CD4-positive, alpha-beta memory T cell (primary cell): ENCODE measurements at regions not wholly inside any gene's neighbourhood (a gene's known extent, or its start where the extent isn't known, plus 50 kb on each side); places are given as distances from the start of the nearest gene placed in this dataset.

Source experiments
- CTCF ChIA-PET: fragments of 350-600 bp; sonication (Branson Sonifier 250); formaldehyde crosslinking; loops from one replicate; lab custom pipeline; 2021; ENCODE audit warnings: inconsistent platforms; ENCODE audit not compliant: partially characterized antibody; lab: Charles Lee
- POLR2A ChIA-PET: fragments of 350-600 bp; sonication (Branson Sonifier 250); formaldehyde crosslinking; loops from one replicate; lab custom pipeline; 2021; ENCODE audit not compliant: partially characterized antibody; lab: Charles Lee
- DNase-seq, 5 donors: peaks; one replicate each; pipeline versions ENCODE4 v3.0.0 to v3.0.0-alpha.2; 2020 to 2022; ENCODE audit warnings: mixed read lengths in 1 of 5
- H3K27ac ChIP-seq: one replicate; pipeline ENCODE4 v1.7.0; 2013; ENCODE audit warnings: low read depth, low read length
- H3K27me3 ChIP-seq: 2 replicates; pipeline ENCODE4 v1.7.0; 2013; ENCODE audit warnings: mild to moderate bottlenecking, low read length, moderate library complexity; ENCODE audit not compliant: insufficient read depth
- H3K36me3 ChIP-seq: 2 replicates; pipeline ENCODE4 v1.7.0; 2013; ENCODE audit warnings: mild to moderate bottlenecking, low read length, moderate library complexity; ENCODE audit not compliant: insufficient read depth
- H3K4me1 ChIP-seq: 2 replicates; pipeline ENCODE4 v1.7.0; 2013; ENCODE audit warnings: mild to moderate bottlenecking, low read length, moderate library complexity; ENCODE audit not compliant: insufficient read depth
- H3K4me3 ChIP-seq, 2 donors: one replicate each; pipeline ENCODE4 v1.7.0; 2013; ENCODE audit warnings: low read length in 2 of 2, mild to moderate bottlenecking in 1 of 2
- H3K9me3 ChIP-seq, 2 donors: one replicate each; pipeline ENCODE4 v1.7.0; 2013; ENCODE audit warnings: low read length in 2 of 2, control low read depth in 1 of 2; ENCODE audit not compliant: control insufficient read depth in 1 of 2
- H3K27ac Mint-ChIP-seq, 7 donors: one replicate each; pipeline ENCODE4 v1.8.0; 2020 to 2021; ENCODE audit warnings: mixed read lengths in 7 of 7, mild to moderate bottlenecking in 6 of 7, inconsistent platforms in 3 of 7, moderate library complexity in 3 of 7
- H3K27me3 Mint-ChIP-seq, 2 donors: one replicate each; pipeline ENCODE4 v1.8.0; 2020 to 2021; ENCODE audit warnings: mixed read lengths in 2 of 2
- H3K36me3 Mint-ChIP-seq, 2 donors: one replicate each; pipeline ENCODE4 v1.8.0; 2020 to 2021; ENCODE audit warnings: mixed read lengths in 2 of 2, inconsistent platforms in 1 of 2, mild to moderate bottlenecking in 1 of 2
- H3K4me1 Mint-ChIP-seq, 4 donors: one replicate each; pipeline ENCODE4 v1.8.0; 2020 to 2021; ENCODE audit warnings: mixed read lengths in 4 of 4, mild to moderate bottlenecking in 1 of 4
- H3K4me3 Mint-ChIP-seq, 8 donors: one replicate each; pipeline ENCODE4 v1.8.0; 2020 to 2021; ENCODE audit warnings: mixed read lengths in 8 of 8, mild to moderate bottlenecking in 7 of 8, moderate library complexity in 6 of 8, inconsistent platforms in 3 of 8
- H3K9me3 Mint-ChIP-seq, 8 donors: one replicate each; pipeline ENCODE4 v1.8.0; 2020 to 2021; ENCODE audit warnings: mixed read lengths in 8 of 8, mild to moderate bottlenecking in 5 of 8, inconsistent platforms in 3 of 8, moderate library complexity in 1 of 8
- intact Hi-C: fragments of 100-400 bp; cut with micrococcal nuclease; formaldehyde crosslinking; loops from one replicate; pipeline ENCODE4 v1.15.1; 2023

- H3K27me3 Mint-ChIP-seq: peaks cover 21 to 24% of the 10 kb centered on the region in 2 donors
- no peak overlapping the region for H3K4me3 Mint-ChIP-seq
- ChIA-PET POLR2A (no interaction called here), CTCF (no interaction called here)
- Histone ChIP-seq H3K27me3 (no peaks in the 10 kb centered on the region), H3K4me3 (no peak overlapping the region), H3K36me3 (no peaks in the 10 kb centered on the region), H3K27ac (no peak overlapping the region), H3K9me3 (no peaks in the 10 kb centered on the region), H3K4me1 (no peaks in the 10 kb centered on the region)
- H3K36me3 Mint-ChIP-seq: no peaks in the 10 kb centered on the region
- H3K9me3 Mint-ChIP-seq: peaks cover 0 to 10% (median 5%) of the 10 kb centered on the region in 8 donors
- no peak overlapping the region for H3K27ac Mint-ChIP-seq
- no peak for DNase-seq
- intact Hi-C loops: no loop called here
- no peaks in the 10 kb centered on the region for H3K4me1 Mint-ChIP-seq
Observed at GRCh38 chr2:239687441-239687840, 286.6 kb upstream of the HDAC4 start.

- H3K36me3 ChIP-seq: no peaks in the 10 kb centered on the region
- H3K4me3 ChIP-seq: no peak overlapping the region
- Mint-ChIP-seq H3K36me3 (no peaks in the 10 kb centered on the region), H3K4me3 (no peak overlapping the region), H3K27me3 (peaks cover 21 to 28% of the 10 kb centered on the region in 2 donors), H3K9me3 (peaks cover 0 to 14% (median 6%) of the 10 kb centered on the region in 8 donors), H3K4me1 (no peaks in the 10 kb centered on the region), H3K27ac (no peak overlapping the region)
- POLR2A ChIA-PET: no interaction called here
- no peaks in the 10 kb centered on the region for H3K27me3 ChIP-seq
- H3K27ac ChIP-seq: no peak overlapping the region
- CTCF ChIA-PET: no interaction called here
- no peaks in the 10 kb centered on the region for H3K4me1 ChIP-seq
- H3K9me3 ChIP-seq: no peaks in the 10 kb centered on the region
- intact Hi-C loops: no loop called here
- DNase-seq: no peak
Observed at GRCh38 chr2:239685965-239686364, 285.1 kb upstream of the HDAC4 start.

- H3K4me3 Mint-ChIP-seq: no peak overlapping the region
- H3K4me1 Mint-ChIP-seq: no peaks in the 10 kb centered on the region
- H3K9me3 Mint-ChIP-seq: peaks cover 0 to 14% (median 7%) of the 10 kb centered on the region in 8 donors
- POLR2A ChIA-PET: no interaction called here
- H3K36me3 Mint-ChIP-seq: no peaks in the 10 kb centered on the region
- Histone ChIP-seq H3K36me3 (no peaks in the 10 kb centered on the region), H3K4me3 (no peak overlapping the region), H3K9me3 (no peaks in the 10 kb centered on the region), H3K27me3 (no peaks in the 10 kb centered on the region), H3K27ac (no peak overlapping the region), H3K4me1 (no peaks in the 10 kb centered on the region)
- H3K27me3 Mint-ChIP-seq: peaks cover 21 to 28% of the 10 kb centered on the region in 2 donors
- intact Hi-C loops: no loop called here
- CTCF ChIA-PET: no interaction called here
- no peak for DNase-seq
- H3K27ac Mint-ChIP-seq: no peak overlapping the region
Observed at GRCh38 chr2:239685556-239685955, 284.7 kb upstream of the HDAC4 start.

GRCh38 chr2:239684996-239685395 lies 284.2 kb upstream of the HDAC4 start:
- ChIA-PET CTCF (no interaction called here), POLR2A (no interaction called here)
- no peak overlapping the region for H3K27ac ChIP-seq
- Mint-ChIP-seq H3K36me3 (no peaks in the 10 kb centered on the region), H3K27ac (no peak overlapping the region), H3K27me3 (peaks cover 23 to 29% of the 10 kb centered on the region in 2 donors), H3K9me3 (peaks cover 0 to 14% (median 7%) of the 10 kb centered on the region in 8 donors), H3K4me3 (no peak overlapping the region), H3K4me1 (no peaks in the 10 kb centered on the region)
- DNase-seq: no peak
- no peaks in the 10 kb centered on the region for H3K9me3 ChIP-seq
- H3K27me3 ChIP-seq: no peaks in the 10 kb centered on the region
- intact Hi-C loops: no loop called here
- H3K36me3 ChIP-seq: no peaks in the 10 kb centered on the region
- no peaks in the 10 kb centered on the region for H3K4me1 ChIP-seq
- H3K4me3 ChIP-seq: no peak overlapping the region

- ChIA-PET CTCF (no interaction called here), POLR2A (no interaction called here)
- no peak overlapping the region for H3K4me3 Mint-ChIP-seq
- Histone ChIP-seq H3K4me3 (no peak overlapping the region), H3K27ac (no peak overlapping the region), H3K9me3 (no peaks in the 10 kb centered on the region), H3K36me3 (no peaks in the 10 kb centered on the region), H3K27me3 (no peaks in the 10 kb centered on the region), H3K4me1 (no peaks in the 10 kb centered on the region)
- no peak overlapping the region for H3K27ac Mint-ChIP-seq
- no peaks in the 10 kb centered on the region for H3K36me3 Mint-ChIP-seq
- no peaks in the 10 kb centered on the region for H3K4me1 Mint-ChIP-seq
- no peak for DNase-seq
- H3K27me3 Mint-ChIP-seq: peaks cover 24 to 31% of the 10 kb centered on the region in 2 donors
- intact Hi-C loops: no loop called here
- H3K9me3 Mint-ChIP-seq: peaks cover 0 to 14% (median 7%) of the 10 kb centered on the region in 8 donors
Observed at GRCh38 chr2:239684271-239684810, 283.5 kb upstream of the HDAC4 start.

GRCh38 chr2:239682518-239682917 lies 281.7 kb upstream of the HDAC4 start:
- Histone ChIP-seq H3K9me3 (no peaks in the 10 kb centered on the region), H3K4me1 (no peaks in the 10 kb centered on the region), H3K4me3 (no peak overlapping the region), H3K36me3 (no peaks in the 10 kb centered on the region), H3K27ac (no peak overlapping the region), H3K27me3 (no peaks in the 10 kb centered on the region)
- no peak for DNase-seq
- intact Hi-C loops: no loop called here
- CTCF ChIA-PET: no interaction called here
- peaks cover 22 to 29% of the 10 kb centered on the region in 2 donors for H3K27me3 Mint-ChIP-seq
- POLR2A ChIA-PET: no interaction called here
- no peak overlapping the region for H3K4me3 Mint-ChIP-seq
- no peaks in the 10 kb centered on the region for H3K36me3 Mint-ChIP-seq
- H3K27ac Mint-ChIP-seq: no peak overlapping the region
- no peaks in the 10 kb centered on the region for H3K4me1 Mint-ChIP-seq
- H3K9me3 Mint-ChIP-seq: peaks cover 0 to 14% (median 6%) of the 10 kb centered on the region in 8 donors

- POLR2A ChIA-PET: no interaction called here
- Mint-ChIP-seq H3K4me1 (no peaks in the 10 kb centered on the region), H3K36me3 (no peaks in the 10 kb centered on the region), H3K27ac (no peak overlapping the region), H3K4me3 (no peak overlapping the region), H3K9me3 (peaks cover 0 to 14% (median 6%) of the 10 kb centered on the region in 8 donors), H3K27me3 (peaks cover 14 to 23% of the 10 kb centered on the region in 2 donors)
- H3K4me3 ChIP-seq: no peak overlapping the region
- intact Hi-C loops: no loop called here
- H3K27ac ChIP-seq: no peak overlapping the region
- H3K9me3 ChIP-seq: no peaks in the 10 kb centered on the region
- CTCF ChIA-PET: no interaction called here
- no peaks in the 10 kb centered on the region for H3K4me1 ChIP-seq
- DNase-seq: no peak
- H3K27me3 ChIP-seq: no peaks in the 10 kb centered on the region
- no peaks in the 10 kb centered on the region for H3K36me3 ChIP-seq
Observed at GRCh38 chr2:239679755-239680154, 278.9 kb upstream of the HDAC4 start.
